Esophagus squamous epithelium (tissue), 4 donors: ENCODE measurements at regions not wholly inside any gene's neighbourhood (a gene's known extent, or its start where the extent isn't known, plus 50 kb on each side); places are given as distances from the start of the nearest gene placed in this dataset.

Source experiments
- CTCF ChIP-seq, 6 experiments: fragments of 450-650 bp in 4 of 6; fragments of 200-600 bp in 2 of 6; sonication (generic) in 2 of 6; IDR thresholded peaks; one replicate each; pipeline ENCODE4 v1.5.1; 2016 to 2019; ENCODE audit warnings: antibody characterized with exemption in 6 of 6, mild to moderate bottlenecking in 4 of 6, moderate library complexity in 4 of 6
- POLR2A ChIP-seq, 4 donors: fragments of 450-650 bp; IDR thresholded peaks; one replicate each; pipeline ENCODE4 v1.6.1; 2017; ENCODE audit warnings: antibody characterized with exemption in 4 of 4, mild to moderate bottlenecking in 4 of 4, moderate library complexity in 3 of 4

- TF ChIP-seq CTCF (IDR thresholded peaks at IDR 0.05) (no peak), POLR2A (IDR thresholded peaks at IDR 0.05) (no peak)
These were observed 300.1 kb downstream of the HACE1 start for GRCh38 chr6:104559435-104560202.
